Urothelium cell line (cell line): ENCODE measurements at regions not wholly inside any gene's neighbourhood (a gene's known extent, or its start where the extent isn't known, plus 50 kb on each side); places are given as distances from the start of the nearest gene placed in this dataset.
A peak's percentile ranks its signal among the peaks of the same experiment; 100 is the strongest.

Experiments used
- DNase-seq: peaks from one replicate; pipeline ENCODE4 v3.0.0; 2011; ENCODE audit warnings: low spot score, mixed read lengths
- FAIRE-seq: peaks from 2 replicates; lab custom pipeline; 2011; peaks lifted over from hg19 to GRCh38; lab: Jason Lieb, UNC

DNA sequence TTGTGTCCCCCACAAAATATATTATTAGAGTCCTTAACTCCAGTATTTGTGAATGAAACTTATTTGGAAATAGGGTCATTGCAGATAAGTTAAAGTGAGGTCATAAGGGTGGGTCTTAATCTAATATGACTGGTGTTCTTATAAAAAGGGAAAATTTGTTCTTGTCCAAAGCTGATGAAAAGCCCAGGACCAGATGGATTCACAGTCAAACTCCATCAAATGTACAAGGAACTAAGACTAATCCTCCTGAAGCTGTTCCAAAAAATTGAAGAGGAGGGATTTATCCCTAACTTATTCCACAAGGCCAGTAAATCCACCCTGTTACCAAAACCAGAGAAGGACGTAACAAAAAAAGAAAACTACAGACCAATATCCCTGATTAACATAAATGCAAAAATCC lies 56.4 kb upstream of the SLIT3 start:
- no peak for FAIRE-seq

DNA sequence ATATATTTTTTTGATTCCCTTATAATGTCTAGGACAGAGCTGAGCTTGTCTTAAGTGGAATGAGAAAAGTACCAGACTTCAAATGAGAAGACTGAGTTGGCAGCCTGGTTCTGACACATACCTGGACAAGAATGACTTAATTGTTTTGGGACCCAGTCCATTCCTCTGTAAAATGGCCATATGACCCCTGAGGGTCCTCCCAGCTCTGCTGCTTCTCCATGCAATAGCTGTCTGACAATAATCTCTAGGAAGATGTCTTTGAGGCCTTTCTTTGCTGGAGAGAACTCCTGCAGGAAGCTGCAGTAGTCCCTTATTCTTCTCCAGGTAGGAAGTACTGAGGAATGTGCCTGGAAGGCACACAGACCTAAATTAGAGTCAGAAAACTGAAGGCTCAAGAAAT lies 55.9 kb upstream of the SLIT3 start:
- DNase-seq, result no peak
- FAIRE-seq, result no peak

More for the DNA sequence above, 56.4 kb upstream of the SLIT3 start:
- no peak for DNase-seq

DNA sequence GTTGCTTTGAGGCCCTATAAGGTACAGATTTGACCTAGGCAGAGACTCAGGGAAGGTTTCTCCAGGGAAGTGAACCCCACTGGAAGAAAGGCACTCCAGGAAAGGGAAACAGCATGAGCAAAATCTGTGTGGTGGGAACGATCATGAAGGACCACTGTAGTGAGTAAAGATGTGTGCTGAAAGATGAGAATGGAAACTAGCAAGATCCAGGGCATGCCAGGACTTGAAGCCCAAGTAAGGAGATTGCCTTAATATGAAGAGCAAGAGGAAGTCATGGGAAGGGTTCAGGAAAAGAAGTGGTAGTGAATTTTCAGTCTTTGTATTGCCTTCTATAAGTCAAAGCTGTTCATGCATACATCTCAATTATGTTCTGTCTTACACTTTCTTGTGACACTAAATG lies 55.2 kb upstream of the SLIT3 start:
- FAIRE-seq, result no peak
- DNase-seq, result no peak

DNA sequence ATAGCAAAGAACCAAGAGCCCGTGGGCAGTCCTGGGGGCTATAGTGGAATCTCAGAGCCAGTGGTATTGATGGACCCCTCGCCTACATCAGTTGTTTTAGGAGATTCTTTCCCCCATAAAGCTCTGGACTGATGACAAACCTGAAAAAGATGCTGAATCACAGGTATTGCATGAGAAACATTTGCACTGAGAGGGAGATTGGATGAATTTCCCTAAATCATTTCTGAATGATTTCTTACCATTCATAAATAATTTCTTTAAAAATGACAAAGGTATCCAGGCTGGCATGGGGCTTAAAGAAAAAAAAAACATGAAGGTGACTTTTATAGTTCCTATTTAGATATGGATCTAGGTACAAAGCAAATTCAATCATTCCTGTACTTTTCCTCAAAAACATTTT lies 54.0 kb upstream of the SLIT3 start:
- no peak for DNase-seq
- no peak for FAIRE-seq

DNA sequence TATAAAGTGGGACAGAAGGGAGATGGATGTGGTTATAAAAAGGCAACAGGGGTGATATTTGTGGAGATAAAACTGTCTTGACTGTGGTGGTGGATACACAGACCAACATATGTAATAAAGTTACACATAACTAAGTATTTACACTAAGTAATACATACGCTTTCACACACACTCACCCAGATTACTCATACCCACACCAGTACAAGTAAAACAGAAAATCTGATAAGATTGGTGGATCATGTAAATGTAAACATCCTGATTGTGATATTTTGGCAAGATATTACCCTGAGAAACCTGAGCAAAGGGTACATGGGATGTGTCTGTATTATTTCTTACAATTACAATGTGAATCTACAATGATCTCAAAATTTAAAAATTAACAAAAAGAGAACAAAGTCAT lies 53.3 kb upstream of the SLIT3 start:
- DNase-seq (no peak), FAIRE-seq (no peak)

DNA sequence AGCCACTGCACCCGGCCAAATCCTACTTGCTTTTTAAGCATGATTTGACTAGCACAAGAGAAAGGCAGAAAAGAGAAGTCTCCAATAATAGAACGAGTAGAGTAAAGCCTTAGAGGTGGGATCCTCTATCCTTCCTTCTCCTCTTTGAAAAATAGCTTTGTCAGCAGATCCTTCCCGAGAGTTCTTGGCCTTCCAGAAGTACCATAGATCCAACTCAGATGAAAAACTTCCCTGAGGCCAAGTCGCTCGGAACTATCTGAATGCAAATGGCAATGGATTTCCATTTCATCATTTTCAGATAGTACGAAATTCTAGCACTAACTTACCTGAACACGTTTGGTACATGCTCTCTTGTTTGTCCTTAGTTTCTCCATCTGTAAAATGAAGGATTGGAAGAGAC lies 52.0 kb upstream of the SLIT3 start:
- no peak for FAIRE-seq
- DNase-seq, result no peak

DNA sequence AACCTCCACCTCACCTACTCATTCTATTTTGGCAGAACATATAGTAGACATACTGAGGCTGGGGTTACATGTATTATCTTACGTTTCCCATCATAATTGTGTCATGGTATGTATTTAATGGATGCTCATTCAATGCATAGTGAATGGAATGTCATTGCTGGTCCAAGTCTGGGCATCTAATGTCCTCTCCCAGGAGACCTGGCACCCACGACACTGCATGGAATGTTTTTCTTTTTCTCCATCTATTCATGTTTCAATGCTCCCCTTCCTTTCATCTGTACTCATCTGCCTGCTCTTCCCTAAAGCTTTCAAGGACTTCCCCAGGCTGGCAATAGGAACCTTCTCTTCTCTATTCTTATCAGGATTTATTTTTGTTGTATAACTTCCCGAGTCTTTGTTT lies 50.8 kb upstream of the SLIT3 start:
- DNase-seq (no peak), FAIRE-seq (no peak)

DNA sequence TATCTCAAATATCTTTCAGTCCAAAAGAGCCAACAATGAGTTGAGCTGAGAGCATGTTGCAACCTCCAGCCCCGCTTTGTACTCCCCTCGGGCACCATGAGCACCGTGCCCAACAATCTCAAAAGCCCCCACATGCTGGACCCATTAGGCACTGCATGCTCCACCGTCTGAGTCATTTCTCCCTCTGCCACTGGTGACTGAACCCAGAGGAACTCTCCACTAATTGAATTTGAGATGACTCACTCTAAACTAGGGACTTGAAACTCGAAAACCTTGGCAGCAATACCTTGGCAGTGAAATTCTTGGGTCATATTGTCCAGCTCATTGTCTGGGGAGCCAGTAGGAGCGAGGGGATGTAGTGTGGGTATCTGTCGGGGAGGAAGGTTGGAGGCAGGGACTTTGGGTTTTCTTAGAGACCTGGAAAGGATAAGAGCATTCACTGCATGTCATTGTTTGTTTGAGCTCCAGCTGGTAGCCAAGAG lies 49.9 kb upstream of the SLIT3 start:
- DNase-seq, result peak; percentile 89

More for the DNA sequence above, 49.9 kb upstream of the SLIT3 start:
- FAIRE-seq, result peak; percentile 5
